Astrocyte of the spinal cord (primary cell): ENCODE measurements at regions not wholly inside any gene's neighbourhood (a gene's known extent, or its start where the extent isn't known, plus 50 kb on each side); places are given as distances from the start of the nearest gene placed in this dataset.

Source experiments
- DNase-seq: peaks from one replicate; pipeline ENCODE4 v3.0.0; 2011; ENCODE audit warnings: low read depth, low spot score
- H3K4me3 ChIP-seq: 2 replicates; pipeline ENCODE4 v1.5.1; 2011; ENCODE audit warnings: low read depth, mild to moderate bottlenecking, low read length, moderate library complexity
- in situ Hi-C: cut with HindIII; loops from 2 replicates; pipeline ENCODE4 v1.10.0; 2017; ENCODE audit warnings: low sequenced_read_pairs
- TF ChIP-seq, protein P1 (sequence below): IDR thresholded peaks from 2 replicates; pipeline ENCODE4 v1.5.1; 2012; ENCODE audit warnings: low read depth, mild to moderate bottlenecking, low read length, inconsistent platforms

DNA sequence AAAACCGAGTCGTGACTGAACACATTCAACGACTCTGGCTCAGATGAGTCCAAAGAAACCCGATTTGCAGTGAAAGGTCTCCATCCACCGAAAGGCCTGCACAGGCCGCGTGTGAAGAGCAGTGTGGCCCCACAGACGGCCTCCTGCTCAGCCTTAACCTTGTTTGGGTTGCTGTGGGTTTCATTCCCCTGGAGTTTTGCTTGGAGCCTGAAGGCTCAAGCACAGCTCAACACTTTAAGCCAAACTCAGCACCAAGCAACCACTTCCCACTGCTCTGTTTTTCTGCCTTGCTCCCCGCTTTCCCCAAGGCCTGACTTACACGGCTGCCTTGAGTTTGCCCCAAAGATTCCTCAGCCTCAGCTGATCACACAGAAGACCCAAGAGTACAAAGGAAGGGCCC, 398.2 kb upstream of the NFE2L3 start:
- TF ChIP-seq, protein P1, sequence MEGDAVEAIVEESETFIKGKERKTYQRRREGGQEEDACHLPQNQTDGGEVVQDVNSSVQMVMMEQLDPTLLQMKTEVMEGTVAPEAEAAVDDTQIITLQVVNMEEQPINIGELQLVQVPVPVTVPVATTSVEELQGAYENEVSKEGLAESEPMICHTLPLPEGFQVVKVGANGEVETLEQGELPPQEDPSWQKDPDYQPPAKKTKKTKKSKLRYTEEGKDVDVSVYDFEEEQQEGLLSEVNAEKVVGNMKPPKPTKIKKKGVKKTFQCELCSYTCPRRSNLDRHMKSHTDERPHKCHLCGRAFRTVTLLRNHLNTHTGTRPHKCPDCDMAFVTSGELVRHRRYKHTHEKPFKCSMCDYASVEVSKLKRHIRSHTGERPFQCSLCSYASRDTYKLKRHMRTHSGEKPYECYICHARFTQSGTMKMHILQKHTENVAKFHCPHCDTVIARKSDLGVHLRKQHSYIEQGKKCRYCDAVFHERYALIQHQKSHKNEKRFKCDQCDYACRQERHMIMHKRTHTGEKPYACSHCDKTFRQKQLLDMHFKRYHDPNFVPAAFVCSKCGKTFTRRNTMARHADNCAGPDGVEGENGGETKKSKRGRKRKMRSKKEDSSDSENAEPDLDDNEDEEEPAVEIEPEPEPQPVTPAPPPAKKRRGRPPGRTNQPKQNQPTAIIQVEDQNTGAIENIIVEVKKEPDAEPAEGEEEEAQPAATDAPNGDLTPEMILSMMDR = no peak
- in situ Hi-C loops = no loop called here
- no peak overlapping the region for H3K4me3 ChIP-seq
- DNase-seq = no peak

DNA sequence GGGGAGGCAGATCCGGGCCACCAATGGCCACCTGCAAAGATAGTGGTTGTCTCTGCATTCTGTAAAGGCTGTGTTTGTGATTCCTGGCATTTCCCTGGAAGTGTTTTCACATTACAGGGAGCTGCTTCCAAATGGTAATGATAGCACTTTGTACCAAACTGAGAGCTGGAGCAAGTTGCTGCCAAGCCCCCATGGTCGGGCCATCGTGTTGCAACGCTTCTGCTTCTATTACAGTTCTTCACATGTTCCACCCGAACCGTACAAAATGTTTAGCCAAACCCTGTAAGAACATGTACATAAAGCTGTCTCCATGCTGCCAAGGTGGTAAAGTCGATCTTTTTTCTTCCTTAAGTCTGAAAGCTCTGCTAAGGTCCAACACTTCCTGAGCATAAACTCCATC, 397.7 kb upstream of the NFE2L3 start:
- DNase-seq = no peak
- no peak overlapping the region for H3K4me3 ChIP-seq
- in situ Hi-C loops = no loop called here
- TF ChIP-seq, protein P1 = no peak

DNA sequence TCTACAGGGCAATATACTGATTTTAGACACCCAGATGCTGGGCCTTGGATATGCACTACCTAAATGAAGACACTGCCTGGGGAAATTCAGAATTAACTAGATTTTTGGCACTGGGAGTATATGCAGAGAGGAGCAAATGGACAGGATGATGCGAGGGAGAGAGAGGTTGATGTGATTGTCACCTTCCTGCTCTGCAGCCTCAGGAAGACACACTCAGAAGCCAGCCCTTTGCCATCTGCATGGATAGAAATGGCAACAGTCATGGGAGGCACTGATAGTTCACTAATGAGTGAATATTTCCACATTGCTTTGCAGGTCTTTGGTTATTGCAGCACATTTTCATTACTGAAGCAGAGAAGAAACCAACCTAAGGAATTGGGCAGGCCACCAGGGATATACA, 397.2 kb upstream of the NFE2L3 start:
- no peak overlapping the region for H3K4me3 ChIP-seq
- DNase-seq = no peak
- in situ Hi-C loops = no loop called here
- TF ChIP-seq, protein P1 = no peak

DNA sequence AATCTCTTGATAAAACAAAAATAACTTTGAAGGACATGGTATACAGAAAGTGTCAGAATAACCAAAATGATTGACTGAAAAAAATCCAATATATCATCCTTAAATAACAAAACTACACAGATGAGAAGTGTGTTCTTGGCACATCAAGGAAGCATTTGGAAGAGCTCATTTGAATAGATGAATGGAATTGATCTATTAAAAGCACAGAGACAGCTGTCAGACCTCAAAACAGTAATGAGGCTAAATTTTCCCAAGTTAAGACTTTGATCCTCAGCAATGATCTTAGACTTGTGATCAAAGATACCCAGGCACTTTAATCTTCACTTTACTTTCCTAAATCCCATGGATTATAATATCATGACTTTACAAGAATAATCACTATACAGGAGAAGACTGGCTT, 395.4 kb upstream of the NFE2L3 start:
- H3K4me3 ChIP-seq = no peak overlapping the region
- DNase-seq = no peak
- in situ Hi-C loops = no loop called here
- TF ChIP-seq, protein P1 = no peak

DNA sequence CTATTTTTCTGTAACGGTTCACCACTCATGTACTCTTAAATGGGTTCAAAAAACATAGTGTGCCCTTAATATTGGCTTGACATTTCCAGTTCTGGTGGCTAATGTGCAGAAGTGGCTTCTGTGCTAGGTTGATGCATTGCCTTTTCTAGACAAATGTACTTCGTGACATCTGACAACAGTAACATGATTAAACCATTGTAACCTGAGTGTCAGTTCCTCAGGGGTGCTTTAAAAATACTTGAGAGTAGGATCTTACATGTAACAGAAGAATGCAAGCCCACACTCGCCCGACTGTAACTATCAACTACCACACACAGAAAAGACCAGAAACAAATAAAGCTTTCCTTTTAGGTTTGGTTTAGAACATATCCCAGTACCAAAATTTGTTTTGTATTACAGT, 393.4 kb upstream of the NFE2L3 start:
- DNase-seq = no peak
- H3K4me3 ChIP-seq = no peak overlapping the region
- TF ChIP-seq, protein P1 = no peak
- in situ Hi-C loops = no loop called here

DNA sequence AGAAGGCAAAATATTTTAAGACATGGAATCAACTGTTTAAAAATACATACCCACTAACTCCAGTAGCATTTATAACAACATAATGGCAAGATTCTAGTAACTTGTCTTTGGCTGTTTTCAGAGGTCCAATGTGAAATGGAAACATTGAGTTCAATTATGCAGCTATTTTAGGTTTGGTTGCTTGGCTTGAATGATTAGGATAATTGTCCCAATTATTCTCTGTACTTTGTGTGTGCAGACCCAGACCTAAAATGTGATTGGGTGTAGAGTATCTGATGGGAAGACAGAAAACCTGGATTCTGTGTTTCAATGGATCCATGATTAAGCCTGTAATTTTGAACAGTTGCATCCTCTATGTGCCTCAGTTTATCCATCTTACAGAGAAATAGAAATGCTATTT, 392.7 kb upstream of the NFE2L3 start:
- in situ Hi-C loops = no loop called here
- no peak overlapping the region for H3K4me3 ChIP-seq
- TF ChIP-seq, protein P1 = no peak
- DNase-seq = no peak

DNA sequence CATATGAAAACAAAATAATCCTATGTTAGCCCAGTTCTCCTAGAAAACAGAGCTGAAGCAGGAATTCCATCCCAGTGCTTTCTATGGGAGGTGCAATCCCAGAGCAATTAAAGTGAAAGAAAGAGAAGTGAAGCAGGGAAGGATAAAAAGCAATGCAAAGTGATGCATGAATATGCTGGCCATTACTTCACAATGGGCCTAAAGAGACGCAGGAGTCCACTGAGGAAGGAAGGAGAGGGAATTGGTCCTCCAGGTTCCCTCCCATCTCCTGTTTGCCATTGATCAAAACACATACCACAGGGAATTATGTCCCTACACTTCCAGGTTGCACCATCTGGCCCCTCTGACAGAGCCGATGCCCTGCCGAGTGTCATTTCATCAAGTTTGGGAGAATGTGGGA, 392.2 kb upstream of the NFE2L3 start:
- TF ChIP-seq, protein P1 = no peak
- DNase-seq = no peak
- H3K4me3 ChIP-seq = no peak overlapping the region
- in situ Hi-C loops = no loop called here
